Endodermal cell (in vitro differentiated cells): ENCODE measurements at regions not wholly inside any gene's neighbourhood (a gene's known extent, or its start where the extent isn't known, plus 50 kb on each side); places are given as distances from the start of the nearest gene placed in this dataset.

ENCODE experiments used
- DNase-seq: peaks from one replicate; pipeline ENCODE4 v3.0.0-alpha.2; 2017
- H3K27ac ChIP-seq: 2 replicates; pipeline ENCODE4 v1.5.1; 2013; ENCODE audit warnings: mild to moderate bottlenecking, low read depth, low read length, moderate library complexity
- H3K27me3 ChIP-seq: 2 replicates; pipeline ENCODE4 v1.6.1; 2013; ENCODE audit warnings: mild to moderate bottlenecking, low read length, moderate library complexity; ENCODE audit not compliant: insufficient read depth, control insufficient read depth, poor library complexity, severe bottlenecking
- H3K36me3 ChIP-seq: 2 replicates; pipeline ENCODE4 v1.7.0; 2013; ENCODE audit warnings: mild to moderate bottlenecking, low read length, moderate library complexity; ENCODE audit not compliant: control insufficient read depth, insufficient read depth
- H3K4me1 ChIP-seq: one replicate; pipeline ENCODE4 v1.7.0; 2013; ENCODE audit warnings: low read length; ENCODE audit not compliant: control insufficient read depth, insufficient read depth
- H3K4me3 ChIP-seq: 2 replicates; pipeline ENCODE4 v1.5.1; 2013; ENCODE audit warnings: mild to moderate bottlenecking, low read length, moderate library complexity
- H3K9ac ChIP-seq: 2 replicates; pipeline ENCODE4 v1.6.1; 2013; ENCODE audit warnings: mild to moderate bottlenecking, low read length, moderate library complexity; ENCODE audit not compliant: poor library complexity, severe bottlenecking; ENCODE audit errors: extremely low read depth
- H3K9me3 ChIP-seq: 2 replicates; pipeline ENCODE4 v1.6.1; 2013; ENCODE audit warnings: mild to moderate bottlenecking, low read length, moderate library complexity; ENCODE audit not compliant: control insufficient read depth
- H3K27ac Mint-ChIP-seq: 2 replicates; pipeline ENCODE4 v1.8.0; 2020; ENCODE audit warnings: mixed read lengths
- H3K27me3 Mint-ChIP-seq: 2 replicates; pipeline ENCODE4 v1.8.0; 2021; ENCODE audit warnings: mild to moderate bottlenecking, mixed read lengths; ENCODE audit not compliant: insufficient read depth
- H3K36me3 Mint-ChIP-seq: 2 replicates; pipeline ENCODE4 v1.8.0; 2020; ENCODE audit warnings: low read depth, mixed read lengths
- H3K4me1 Mint-ChIP-seq: 2 replicates; pipeline ENCODE4 v1.8.0; 2020; ENCODE audit warnings: mixed read lengths
- H3K4me3 Mint-ChIP-seq: 2 replicates; pipeline ENCODE4 v1.8.0; 2020; ENCODE audit warnings: mild to moderate bottlenecking, moderate library complexity, mixed read lengths
- H3K9me3 Mint-ChIP-seq: 2 replicates; pipeline ENCODE4 v1.8.0; 2020; ENCODE audit warnings: mild to moderate bottlenecking, mixed read lengths
- WGBS, 2 experiments: methylation state at CpG; one replicate each; pipeline versions ENCODE4 v1.1.5 to v1.1.7; 2013; ENCODE audit warnings: missing lambda C conversion rate in 2 of 2, mixed read lengths in 1 of 2; ENCODE audit not compliant: insufficient coverage in 1 of 2, insufficient read length in 1 of 2; 5-methylcytosine and 5-hydroxymethylcytosine counted together
- TF ChIP-seq, protein P1 (sequence below): fragments of 200-600 bp; sonication (generic); conservative IDR thresholded peaks from 2 replicates; pipeline ENCODE4 v1.5.0; 2021; ENCODE audit warnings: antibody characterized with exemption, mild to moderate bottlenecking

DNA sequence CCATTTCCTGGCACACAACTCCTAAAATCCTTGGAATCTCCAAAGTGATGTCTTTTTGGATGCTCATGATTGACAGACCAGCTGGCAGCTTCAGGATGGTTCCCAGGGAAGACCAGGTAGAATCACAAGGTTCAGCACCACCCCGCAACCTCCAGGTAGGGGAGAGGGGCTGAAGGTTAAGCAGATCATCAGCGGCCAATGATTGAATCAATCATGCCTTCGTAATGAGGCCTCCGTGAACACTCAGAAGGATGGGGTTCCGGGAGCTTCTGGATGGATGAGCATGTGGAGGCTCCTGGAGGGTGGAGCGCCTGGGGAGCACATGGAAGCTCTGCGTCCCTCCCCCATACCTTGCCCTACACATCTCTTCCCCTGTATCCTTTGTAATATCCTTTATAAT lies 185.9 kb downstream of the SEC14L1 start:
- H3K27ac ChIP-seq, result no peak overlapping the region
- WGBS, 2 experiments, result 98 to 100% methylated on average over 5 to 7 of the region's 7 CpGs
- no peak overlapping the region for H3K9ac ChIP-seq
- Mint-ChIP-seq H3K4me1 (peaks cover 12% of the 10 kb centered on the region), H3K36me3 (peaks cover 3% of the 10 kb centered on the region), H3K4me3 (no peak overlapping the region), H3K9me3 (no peaks in the 10 kb centered on the region), H3K27me3 (no peaks in the 10 kb centered on the region), H3K27ac (no peak overlapping the region)
- no peaks in the 10 kb centered on the region for H3K4me1 ChIP-seq
- TF ChIP-seq, protein P1, sequence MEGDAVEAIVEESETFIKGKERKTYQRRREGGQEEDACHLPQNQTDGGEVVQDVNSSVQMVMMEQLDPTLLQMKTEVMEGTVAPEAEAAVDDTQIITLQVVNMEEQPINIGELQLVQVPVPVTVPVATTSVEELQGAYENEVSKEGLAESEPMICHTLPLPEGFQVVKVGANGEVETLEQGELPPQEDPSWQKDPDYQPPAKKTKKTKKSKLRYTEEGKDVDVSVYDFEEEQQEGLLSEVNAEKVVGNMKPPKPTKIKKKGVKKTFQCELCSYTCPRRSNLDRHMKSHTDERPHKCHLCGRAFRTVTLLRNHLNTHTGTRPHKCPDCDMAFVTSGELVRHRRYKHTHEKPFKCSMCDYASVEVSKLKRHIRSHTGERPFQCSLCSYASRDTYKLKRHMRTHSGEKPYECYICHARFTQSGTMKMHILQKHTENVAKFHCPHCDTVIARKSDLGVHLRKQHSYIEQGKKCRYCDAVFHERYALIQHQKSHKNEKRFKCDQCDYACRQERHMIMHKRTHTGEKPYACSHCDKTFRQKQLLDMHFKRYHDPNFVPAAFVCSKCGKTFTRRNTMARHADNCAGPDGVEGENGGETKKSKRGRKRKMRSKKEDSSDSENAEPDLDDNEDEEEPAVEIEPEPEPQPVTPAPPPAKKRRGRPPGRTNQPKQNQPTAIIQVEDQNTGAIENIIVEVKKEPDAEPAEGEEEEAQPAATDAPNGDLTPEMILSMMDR, result no peak
- H3K36me3 ChIP-seq, result no peaks in the 10 kb centered on the region
- H3K27me3 ChIP-seq, result no peaks in the 10 kb centered on the region
- H3K4me3 ChIP-seq, result no peak overlapping the region
- peak; percentile 36 for DNase-seq
- H3K9me3 ChIP-seq, result no peaks in the 10 kb centered on the region

DNA sequence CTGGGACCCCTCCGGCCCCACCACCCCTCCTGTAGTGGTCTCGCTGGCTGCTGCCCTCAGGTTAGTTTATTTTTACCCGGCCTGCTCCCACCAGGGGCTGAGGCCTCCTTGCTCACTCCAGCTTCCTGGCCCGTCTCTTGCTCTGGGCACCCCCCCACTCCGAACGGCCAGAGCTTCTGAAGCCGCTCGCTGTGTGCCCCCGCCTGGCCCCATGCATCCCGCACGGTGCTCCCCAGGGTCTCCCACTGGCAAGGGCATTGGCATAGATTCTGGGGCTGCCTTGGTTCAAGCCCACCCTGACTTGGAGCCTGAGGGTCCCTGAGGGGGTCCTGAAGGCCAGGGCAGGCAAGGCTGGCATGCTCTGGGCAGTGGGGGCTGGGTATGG lies 186.4 kb downstream of the SEC14L1 start:
- no peaks in the 10 kb centered on the region for H3K9me3 Mint-ChIP-seq
- WGBS, 2 experiments, result 86 to 97% methylated on average over 2 to 11 of the region's 11 CpGs
- no peaks in the 10 kb centered on the region for H3K27me3 Mint-ChIP-seq
- no peak overlapping the region for H3K4me3 ChIP-seq
- no peak overlapping the region for H3K27ac ChIP-seq
- peaks cover 12% of the 10 kb centered on the region for H3K4me1 Mint-ChIP-seq
- H3K4me1 ChIP-seq, result no peaks in the 10 kb centered on the region
- H3K9ac ChIP-seq, result no peak overlapping the region
- H3K36me3 ChIP-seq, result no peaks in the 10 kb centered on the region
- H3K4me3 Mint-ChIP-seq, result no peak overlapping the region
- H3K9me3 ChIP-seq, result no peaks in the 10 kb centered on the region
- H3K36me3 Mint-ChIP-seq, result peaks cover 3% of the 10 kb centered on the region
- TF ChIP-seq, protein P1, result no peak
- no peaks in the 10 kb centered on the region for H3K27me3 ChIP-seq
- H3K27ac Mint-ChIP-seq, result no peak overlapping the region
- DNase-seq, result peak; percentile 46

DNA sequence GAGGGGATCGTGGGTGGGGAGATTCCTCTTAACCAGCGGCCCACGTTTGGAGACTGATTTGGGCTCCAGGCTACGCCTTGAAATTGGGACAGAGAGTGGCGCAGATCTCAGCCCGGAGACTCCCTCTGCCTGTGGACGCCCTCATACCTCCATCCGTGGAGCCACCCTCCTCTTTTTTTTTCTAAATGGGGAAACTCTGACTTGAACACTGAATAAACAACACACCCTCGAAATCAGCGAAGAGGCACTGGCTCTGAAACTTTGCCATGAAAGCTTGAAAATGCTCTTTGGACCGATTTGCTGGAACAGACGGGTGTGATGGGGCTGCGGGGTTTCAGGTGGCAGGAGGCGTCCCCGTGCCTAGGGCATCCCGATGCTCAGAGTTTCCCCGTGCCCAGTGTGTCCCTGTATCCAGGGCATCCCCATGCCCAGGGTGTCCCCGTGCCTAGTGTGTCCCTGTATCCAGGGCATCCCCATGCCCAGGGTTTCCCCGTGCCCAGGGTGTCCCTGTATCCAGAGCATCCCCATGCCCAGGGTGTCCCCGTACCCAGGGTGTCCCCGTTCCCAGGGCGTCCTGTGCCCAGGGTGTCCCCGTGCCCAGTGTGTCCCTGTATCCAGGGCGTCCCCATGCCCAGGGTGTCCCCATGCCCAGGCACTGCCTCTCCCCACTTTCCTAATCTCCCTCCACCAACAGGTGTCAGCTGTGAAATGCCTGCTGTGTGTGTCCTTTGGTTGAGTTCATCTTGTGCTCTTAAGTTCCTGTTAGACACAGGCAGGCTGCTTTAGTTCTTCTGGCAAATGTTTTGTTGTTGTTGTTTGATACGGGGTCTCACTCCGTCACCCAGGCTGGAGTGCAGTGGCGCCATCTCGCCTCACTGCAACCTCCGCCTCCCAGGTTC lies 187.0 kb downstream of the SEC14L1 start:
- no peaks in the 10 kb centered on the region for H3K9me3 Mint-ChIP-seq
- WGBS, 2 experiments, result 92% methylated on average over 27 to 29 of the region's 29 CpGs
- no peak overlapping the region for H3K4me3 ChIP-seq
- H3K27me3 Mint-ChIP-seq, result no peaks in the 10 kb centered on the region
- H3K4me1 Mint-ChIP-seq, result peaks cover 12% of the 10 kb centered on the region
- peaks cover 3% of the 10 kb centered on the region for H3K36me3 Mint-ChIP-seq
- no peak overlapping the region for H3K9ac ChIP-seq
- H3K27ac Mint-ChIP-seq, result peak overlapping the region; percentile 31
- no peaks in the 10 kb centered on the region for H3K9me3 ChIP-seq
- DNase-seq, result peak; percentile 45
- H3K4me3 Mint-ChIP-seq, result no peak overlapping the region
- H3K27me3 ChIP-seq, result no peaks in the 10 kb centered on the region
- TF ChIP-seq, protein P1, result no peak
- H3K36me3 ChIP-seq, result no peaks in the 10 kb centered on the region
- no peak overlapping the region for H3K27ac ChIP-seq
- H3K4me1 ChIP-seq, result no peaks in the 10 kb centered on the region
